ENCODE measurements at regions not wholly inside any gene's neighbourhood (a gene's known extent, or its start where the extent isn't known, plus 50 kb on each side); places are given as distances from the start of the nearest gene placed in this dataset.

DNA sequence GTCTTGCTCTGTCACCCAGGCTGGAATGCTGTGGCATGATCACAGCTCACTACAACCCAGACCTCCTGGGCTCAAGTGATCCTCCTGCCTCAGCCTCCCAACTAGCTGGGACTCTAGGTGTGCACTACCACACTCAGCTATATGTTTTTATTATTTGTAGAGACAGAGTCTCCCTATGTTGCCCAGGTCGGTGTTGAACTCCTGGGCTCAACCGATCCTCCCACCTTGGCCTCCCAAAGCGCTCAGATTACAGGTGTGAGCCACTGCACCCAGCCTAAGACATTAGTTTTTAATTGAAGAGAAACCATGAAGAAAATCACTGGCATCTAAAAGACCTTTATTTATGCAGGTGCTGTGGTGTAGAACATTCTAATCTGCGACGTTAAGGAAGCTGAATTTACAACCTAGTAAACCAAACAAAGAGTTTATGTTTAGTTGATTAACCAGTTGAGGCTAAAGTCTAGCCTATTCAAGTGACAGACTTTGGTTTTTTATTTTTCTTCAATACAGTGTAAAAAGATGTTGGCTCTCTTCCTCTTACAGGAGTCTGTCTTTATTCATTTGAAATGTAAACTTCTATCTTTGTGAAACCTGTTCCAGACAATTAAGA lies 52.5 kb upstream of the NBL1 start:
- TF ChIP-seq, protein P1, sequence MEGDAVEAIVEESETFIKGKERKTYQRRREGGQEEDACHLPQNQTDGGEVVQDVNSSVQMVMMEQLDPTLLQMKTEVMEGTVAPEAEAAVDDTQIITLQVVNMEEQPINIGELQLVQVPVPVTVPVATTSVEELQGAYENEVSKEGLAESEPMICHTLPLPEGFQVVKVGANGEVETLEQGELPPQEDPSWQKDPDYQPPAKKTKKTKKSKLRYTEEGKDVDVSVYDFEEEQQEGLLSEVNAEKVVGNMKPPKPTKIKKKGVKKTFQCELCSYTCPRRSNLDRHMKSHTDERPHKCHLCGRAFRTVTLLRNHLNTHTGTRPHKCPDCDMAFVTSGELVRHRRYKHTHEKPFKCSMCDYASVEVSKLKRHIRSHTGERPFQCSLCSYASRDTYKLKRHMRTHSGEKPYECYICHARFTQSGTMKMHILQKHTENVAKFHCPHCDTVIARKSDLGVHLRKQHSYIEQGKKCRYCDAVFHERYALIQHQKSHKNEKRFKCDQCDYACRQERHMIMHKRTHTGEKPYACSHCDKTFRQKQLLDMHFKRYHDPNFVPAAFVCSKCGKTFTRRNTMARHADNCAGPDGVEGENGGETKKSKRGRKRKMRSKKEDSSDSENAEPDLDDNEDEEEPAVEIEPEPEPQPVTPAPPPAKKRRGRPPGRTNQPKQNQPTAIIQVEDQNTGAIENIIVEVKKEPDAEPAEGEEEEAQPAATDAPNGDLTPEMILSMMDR (IDR thresholded peaks at IDR 0.05) = no peak

DNA sequence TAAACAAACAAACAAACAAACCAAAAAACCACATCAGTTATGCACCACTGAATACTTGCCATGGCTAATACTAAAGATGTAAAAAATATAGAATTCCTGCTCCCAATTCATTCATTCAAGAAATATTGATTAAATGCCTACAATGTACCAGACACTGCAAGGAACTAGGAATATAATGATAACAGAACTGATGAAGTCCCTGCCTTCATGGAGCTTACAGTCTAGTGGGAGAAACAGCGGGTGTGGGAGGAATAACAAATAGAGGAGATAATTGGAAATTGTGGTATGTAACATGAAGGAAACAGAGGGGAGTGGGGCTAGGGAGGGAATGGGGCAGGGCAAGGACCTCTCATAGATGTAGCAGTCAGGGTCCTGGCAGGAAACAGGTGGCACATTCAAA lies 58.6 kb upstream of the NBL1 start:
- TF ChIP-seq, protein P1 (IDR thresholded peaks at IDR 0.05) = no peak

DNA sequence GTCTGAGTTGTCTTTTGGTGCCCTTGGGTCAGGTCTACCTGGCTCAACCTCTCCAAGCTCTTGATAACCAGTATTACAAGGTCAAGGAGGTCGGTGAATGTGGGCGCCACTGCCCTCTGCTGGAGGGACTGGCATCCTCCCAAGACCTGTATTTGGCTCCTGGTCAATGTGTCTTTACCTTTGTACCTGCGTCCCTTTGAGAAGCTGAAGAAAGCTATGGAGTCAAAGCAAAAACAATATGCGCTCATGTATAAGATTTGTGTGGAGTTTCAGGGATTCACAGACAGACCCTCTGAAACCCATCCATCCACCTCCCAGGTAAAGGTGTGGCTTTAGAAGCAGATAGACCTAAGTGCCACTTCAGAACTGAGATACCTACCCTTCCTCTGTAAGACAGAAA lies 61.8 kb upstream of the NBL1 start:
- TF ChIP-seq, protein P1 (IDR thresholded peaks at IDR 0.05) = peak; percentile 46; the same call in 1 of the 2 replicates

DNA sequence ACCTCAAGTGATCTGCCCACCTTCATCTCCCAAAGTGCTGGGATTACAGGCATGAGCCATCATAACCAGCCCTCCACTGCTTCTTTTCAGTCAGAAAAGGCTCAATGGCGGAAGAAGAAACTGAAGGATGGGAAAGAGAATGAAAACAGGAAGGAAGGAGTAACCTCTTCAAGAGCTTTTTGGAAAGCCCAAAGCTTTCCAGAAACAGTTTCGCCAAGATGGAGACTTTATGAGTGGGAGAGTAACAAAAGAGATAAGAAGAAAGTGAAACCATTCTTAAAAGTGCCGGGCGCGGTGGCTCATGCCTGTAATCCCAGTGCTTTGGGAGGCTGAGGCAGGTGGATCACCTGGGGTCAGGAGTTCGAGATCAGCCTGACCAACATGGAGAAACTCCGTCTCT lies 62.7 kb upstream of the NBL1 start:
- TF ChIP-seq, protein P1 (IDR thresholded peaks at IDR 0.05) = no peak

DNA sequence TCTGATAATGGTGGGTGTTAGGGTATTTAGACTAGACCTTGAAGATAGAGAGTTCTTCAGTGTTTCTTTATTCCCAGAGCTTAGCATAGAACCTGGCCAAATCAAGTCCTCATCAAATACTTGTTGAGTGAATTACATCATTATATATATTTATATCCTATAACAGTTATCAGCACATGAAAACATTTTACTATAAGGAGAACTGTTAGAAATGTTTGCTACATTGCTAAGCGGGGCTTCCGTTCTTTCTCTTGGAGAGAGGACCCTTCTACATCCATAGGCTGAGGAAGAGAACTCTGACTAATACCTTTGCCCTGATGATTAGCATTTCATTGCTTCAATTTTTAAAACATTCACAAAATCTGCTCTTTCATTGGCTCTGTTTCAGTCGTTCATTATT lies 66.5 kb upstream of the NBL1 start:
- TF ChIP-seq, protein P1 (IDR thresholded peaks at IDR 0.05) = no peak

DNA sequence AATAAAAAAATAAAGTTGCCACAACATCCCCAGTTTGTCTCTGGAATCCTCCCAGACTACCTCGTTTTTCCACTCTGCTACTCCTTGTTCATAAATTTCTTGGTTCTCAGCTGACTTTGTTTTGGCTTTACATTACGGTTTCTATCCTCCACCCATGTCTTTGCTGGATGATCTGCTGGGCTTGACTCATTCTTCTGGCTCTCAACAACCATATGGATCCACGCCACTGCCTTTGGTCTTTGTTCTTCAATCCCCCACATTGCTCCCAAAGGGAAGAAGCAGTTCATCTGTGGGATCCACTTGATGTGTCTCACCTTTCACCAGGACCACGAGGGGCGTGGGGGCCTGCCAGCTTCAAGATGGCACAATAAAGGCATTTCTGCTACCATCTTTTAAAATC lies 67.1 kb upstream of the NBL1 start:
- TF ChIP-seq, protein P1 (IDR thresholded peaks at IDR 0.05) = no peak

DNA sequence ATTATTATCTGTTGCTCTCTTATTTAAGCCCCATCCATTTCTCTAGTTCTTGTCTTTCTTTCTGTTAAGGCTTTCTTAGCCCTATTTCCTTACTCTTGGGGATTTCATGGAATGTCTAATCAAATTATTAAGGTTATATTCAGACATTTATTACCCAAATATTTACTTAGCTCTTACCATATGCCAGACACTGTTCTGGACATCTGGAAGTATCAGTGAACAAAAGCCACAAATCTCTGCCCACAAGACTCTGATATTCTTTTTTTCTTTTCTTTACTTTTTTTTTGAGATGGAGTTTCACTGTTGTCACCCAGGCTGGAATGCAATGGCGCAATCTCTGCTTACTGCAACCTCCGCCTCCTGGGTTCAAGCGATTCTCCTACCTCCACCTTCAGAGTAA lies 74.3 kb upstream of the NBL1 start:
- TF ChIP-seq, protein P1 (IDR thresholded peaks at IDR 0.05) = no peak

DNA sequence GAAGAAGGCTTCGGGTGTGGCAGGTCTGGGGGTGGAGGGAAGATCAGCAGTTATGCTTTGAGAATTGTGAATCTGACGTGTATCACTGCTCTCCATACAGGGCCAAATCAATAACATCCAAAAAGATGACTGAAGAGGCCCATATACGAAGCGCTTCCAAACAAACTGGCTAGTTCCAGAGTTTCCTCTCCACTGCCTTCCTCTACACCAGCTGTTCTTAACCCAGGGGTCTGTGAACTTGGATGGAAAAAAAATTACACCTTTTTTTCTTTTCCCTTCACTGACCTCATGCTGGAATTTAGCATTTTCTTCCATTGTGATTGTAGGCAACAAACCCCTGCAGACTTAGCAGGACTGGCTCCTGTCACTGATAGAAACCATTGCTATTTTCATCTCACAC lies 77.1 kb upstream of the NBL1 start:
- TF ChIP-seq, protein P1 (IDR thresholded peaks at IDR 0.05) = no peak
